ENCODE measurements at regions not wholly inside any gene's neighbourhood (a gene's known extent, or its start where the extent isn't known, plus 50 kb on each side); places are given as distances from the start of the nearest gene placed in this dataset.
A peak's percentile ranks its signal among the peaks of the same experiment; 100 is the strongest.

DNA sequence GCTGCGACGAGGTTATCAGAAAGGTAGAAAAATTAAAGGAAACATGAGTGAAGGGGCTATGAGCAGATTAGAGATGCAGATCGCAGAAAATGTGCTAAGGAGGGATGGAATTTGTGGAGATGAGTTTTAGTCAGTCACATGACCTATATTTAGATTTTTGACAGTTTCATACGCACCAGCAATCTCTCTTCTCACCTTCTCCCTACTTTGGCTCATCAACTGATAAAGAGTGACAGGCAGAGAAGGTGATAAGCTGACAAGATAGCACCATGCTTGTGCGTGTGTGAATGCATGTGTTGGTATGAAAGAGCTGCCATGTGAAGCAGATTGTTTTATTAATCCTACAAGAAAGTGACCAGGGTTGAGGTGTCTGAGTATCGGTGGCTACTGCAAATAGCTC is 252.6 kb downstream of the RAP2A start:
- Histone ChIP-seq H3K4me1 (ENCODE audit: insufficient read depth) (no peaks in the 10 kb centered on the region), H3K9me2 (replicated peaks; ENCODE audit: insufficient read depth) (no peaks in the 10 kb centered on the region), H3K4me3 (no peak overlapping the region), H3K27ac (no peak overlapping the region), H3K79me2 (no peaks in the 10 kb centered on the region), H4K20me1 (ENCODE audit: insufficient read depth, poor library complexity, severe bottlenecking) (no peaks in the 10 kb centered on the region), H3K36me3 (replicated peaks; ENCODE audit: insufficient read depth, low read depth) (no peaks in the 10 kb centered on the region), H3K27me3 (no peaks in the 10 kb centered on the region), H2AFZ (no peak overlapping the region), H3K4me2 (no peak overlapping the region), H3K9me3 (ENCODE audit: low read depth) (no peaks in the 10 kb centered on the region)
- TF ChIP-seq, protein P1, sequence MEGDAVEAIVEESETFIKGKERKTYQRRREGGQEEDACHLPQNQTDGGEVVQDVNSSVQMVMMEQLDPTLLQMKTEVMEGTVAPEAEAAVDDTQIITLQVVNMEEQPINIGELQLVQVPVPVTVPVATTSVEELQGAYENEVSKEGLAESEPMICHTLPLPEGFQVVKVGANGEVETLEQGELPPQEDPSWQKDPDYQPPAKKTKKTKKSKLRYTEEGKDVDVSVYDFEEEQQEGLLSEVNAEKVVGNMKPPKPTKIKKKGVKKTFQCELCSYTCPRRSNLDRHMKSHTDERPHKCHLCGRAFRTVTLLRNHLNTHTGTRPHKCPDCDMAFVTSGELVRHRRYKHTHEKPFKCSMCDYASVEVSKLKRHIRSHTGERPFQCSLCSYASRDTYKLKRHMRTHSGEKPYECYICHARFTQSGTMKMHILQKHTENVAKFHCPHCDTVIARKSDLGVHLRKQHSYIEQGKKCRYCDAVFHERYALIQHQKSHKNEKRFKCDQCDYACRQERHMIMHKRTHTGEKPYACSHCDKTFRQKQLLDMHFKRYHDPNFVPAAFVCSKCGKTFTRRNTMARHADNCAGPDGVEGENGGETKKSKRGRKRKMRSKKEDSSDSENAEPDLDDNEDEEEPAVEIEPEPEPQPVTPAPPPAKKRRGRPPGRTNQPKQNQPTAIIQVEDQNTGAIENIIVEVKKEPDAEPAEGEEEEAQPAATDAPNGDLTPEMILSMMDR (IDR thresholded peaks at IDR 0.05; ENCODE audit: poor library complexity): no peak
- TF ChIP-seq EZH2phosphoT487 (IDR thresholded peaks at IDR 0.05; ENCODE audit: low read depth, severe bottlenecking, unreplicated experiment): no peak
- no peak for TF ChIP-seq EZH2 (IDR thresholded peaks at IDR 0.05; ENCODE audit: borderline replicate concordance)
- 84% methylated on average over 6 of the region's 6 CpGs for WGBS (ENCODE audit: low lambda C conversion rate, missing lambda C conversion rate)
- DNase-seq (ENCODE audit: low spot score): no peak

DNA sequence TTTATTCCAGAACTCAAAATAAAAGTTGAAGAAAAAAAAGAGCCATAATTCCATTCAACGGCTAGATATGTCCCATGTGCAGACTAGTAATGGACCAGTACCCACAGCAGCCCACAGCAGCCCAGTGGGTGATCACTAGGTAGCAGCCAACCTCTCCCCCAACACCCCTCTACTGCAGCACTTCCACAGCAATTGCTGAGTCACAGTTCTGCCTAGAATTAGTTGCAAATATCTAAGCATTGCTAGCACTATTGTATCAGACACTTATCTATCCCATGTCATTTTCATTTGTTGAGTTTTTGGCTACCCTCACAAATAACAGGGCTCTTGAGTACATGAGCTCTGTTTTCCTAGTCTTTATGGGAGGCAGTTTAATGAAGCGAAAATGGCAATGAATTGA is 258.7 kb downstream of the RAP2A start:
- TF ChIP-seq, protein P1 (IDR thresholded peaks at IDR 0.05; ENCODE audit: poor library complexity): no peak
- DNase-seq (ENCODE audit: low spot score): no peak
- WGBS (ENCODE audit: low lambda C conversion rate, missing lambda C conversion rate): 81% methylated on average over 2 of the region's 2 CpGs

DNA sequence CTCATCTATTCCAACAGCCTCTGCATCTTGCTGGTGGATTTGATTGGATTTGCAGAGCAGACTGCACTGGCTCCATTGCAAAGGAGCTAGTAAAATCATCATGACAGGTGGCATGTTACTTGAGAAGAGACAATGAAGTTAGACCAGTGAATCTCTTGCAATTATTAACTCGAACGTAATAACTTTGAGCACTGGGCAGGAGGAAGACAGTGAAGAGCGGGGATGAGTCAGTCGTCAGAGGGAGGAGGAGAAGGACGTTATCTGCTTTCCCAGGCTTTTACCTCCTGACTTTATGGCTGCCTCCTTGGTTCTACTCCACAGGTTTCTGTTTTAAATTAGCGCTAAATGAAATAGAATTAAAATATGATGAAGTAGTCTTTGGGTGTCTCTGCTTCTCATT is 257.8 kb upstream of the IPO5 start:
- 50% methylated on average over 6 of the region's 6 CpGs for WGBS (ENCODE audit: low lambda C conversion rate, missing lambda C conversion rate)
- H4K20me1 ChIP-seq (ENCODE audit: insufficient read depth, poor library complexity, severe bottlenecking): no peaks in the 10 kb centered on the region
- no peak overlapping the region for H3K4me3 ChIP-seq
- no peaks in the 10 kb centered on the region for H3K36me3 ChIP-seq (replicated peaks; ENCODE audit: insufficient read depth, low read depth)
- TF ChIP-seq, protein P1 (IDR thresholded peaks at IDR 0.05; ENCODE audit: poor library complexity): no peak
- TF ChIP-seq EZH2 (IDR thresholded peaks at IDR 0.05; ENCODE audit: borderline replicate concordance): no peak
- DNase-seq (ENCODE audit: low spot score): peak; percentile 23
- no peaks in the 10 kb centered on the region for H3K27me3 ChIP-seq
- no peaks in the 10 kb centered on the region for H3K9me3 ChIP-seq (ENCODE audit: low read depth)
- H3K79me2 ChIP-seq: no peaks in the 10 kb centered on the region
- no peak overlapping the region for H3K27ac ChIP-seq
- H3K4me2 ChIP-seq: no peak overlapping the region
- H2AFZ ChIP-seq: no peak overlapping the region
- no peaks in the 10 kb centered on the region for H3K4me1 ChIP-seq (ENCODE audit: insufficient read depth)
- no peaks in the 10 kb centered on the region for H3K9me2 ChIP-seq (replicated peaks; ENCODE audit: insufficient read depth)

More for the DNA sequence above, 258.7 kb downstream of the RAP2A start:
- no peak overlapping the region for H3K27ac ChIP-seq
- no peaks in the 10 kb centered on the region for H3K9me3 ChIP-seq (ENCODE audit: low read depth)
- H2AFZ ChIP-seq: no peak overlapping the region
- H3K4me3 ChIP-seq: no peak overlapping the region
- no peaks in the 10 kb centered on the region for H3K4me1 ChIP-seq (ENCODE audit: insufficient read depth)
- H3K9me2 ChIP-seq (replicated peaks; ENCODE audit: insufficient read depth): no peaks in the 10 kb centered on the region
- H3K27me3 ChIP-seq: no peaks in the 10 kb centered on the region
- no peaks in the 10 kb centered on the region for H4K20me1 ChIP-seq (ENCODE audit: insufficient read depth, poor library complexity, severe bottlenecking)
- no peaks in the 10 kb centered on the region for H3K36me3 ChIP-seq (replicated peaks; ENCODE audit: insufficient read depth, low read depth)
- H3K4me2 ChIP-seq: no peak overlapping the region
- H3K79me2 ChIP-seq: no peaks in the 10 kb centered on the region

DNA sequence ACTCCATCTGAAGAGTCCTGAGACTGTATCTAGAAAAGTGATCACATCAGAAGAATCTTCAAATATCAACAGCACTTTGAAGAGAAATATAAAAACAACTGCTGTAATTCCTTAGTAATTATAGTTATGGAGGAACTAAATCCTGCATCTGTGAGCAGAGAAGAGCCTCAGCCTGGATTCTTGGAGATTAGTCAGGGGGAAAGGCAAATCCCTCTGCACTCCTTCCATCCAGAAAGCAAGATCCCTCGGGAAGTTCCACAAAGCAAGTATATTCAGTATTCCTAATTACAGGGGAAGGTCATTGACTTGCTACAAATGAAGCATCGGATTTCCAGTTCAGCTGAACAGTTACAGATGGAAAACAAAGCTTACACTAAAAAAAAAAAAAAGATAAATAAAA is 256.6 kb upstream of the IPO5 start:
- H3K4me1 ChIP-seq (ENCODE audit: insufficient read depth): no peaks in the 10 kb centered on the region
- TF ChIP-seq EZH2 (IDR thresholded peaks at IDR 0.05; ENCODE audit: borderline replicate concordance) (no peak), EZH2phosphoT487 (IDR thresholded peaks at IDR 0.05; ENCODE audit: low read depth, severe bottlenecking, unreplicated experiment) (no peak)
- TF ChIP-seq, protein P1 (IDR thresholded peaks at IDR 0.05; ENCODE audit: poor library complexity): no peak
- 69% methylated on average over 2 of the region's 2 CpGs for WGBS (ENCODE audit: low lambda C conversion rate, missing lambda C conversion rate)
- DNase-seq (ENCODE audit: low spot score): no peak
- H3K4me2 ChIP-seq: no peak overlapping the region
- no peaks in the 10 kb centered on the region for H4K20me1 ChIP-seq (ENCODE audit: insufficient read depth, poor library complexity, severe bottlenecking)
- no peaks in the 10 kb centered on the region for H3K79me2 ChIP-seq
- no peak overlapping the region for H2AFZ ChIP-seq
- no peak overlapping the region for H3K4me3 ChIP-seq
- H3K27me3 ChIP-seq: no peaks in the 10 kb centered on the region
- no peaks in the 10 kb centered on the region for H3K9me2 ChIP-seq (replicated peaks; ENCODE audit: insufficient read depth)
- no peaks in the 10 kb centered on the region for H3K9me3 ChIP-seq (ENCODE audit: low read depth)
- H3K27ac ChIP-seq: no peak overlapping the region
- no peaks in the 10 kb centered on the region for H3K36me3 ChIP-seq (replicated peaks; ENCODE audit: insufficient read depth, low read depth)

All from hepatocyte (in vitro differentiated cells).